IMR-90 (cell line): ENCODE measurements at regions not wholly inside any gene's neighbourhood (a gene's known extent, or its start where the extent isn't known, plus 50 kb on each side); places are given as distances from the start of the nearest gene placed in this dataset.

Experiments used
- ATAC-seq: fragments of 200-7000 bp; cut with Tn5 transposase; 2 replicates; pipeline ENCODE4 v1.9.1; 2020; ENCODE audit warnings: low read depth, mild to moderate bottlenecking, moderate library complexity
- BruUV-seq: library from RNA; stranded (reverse); fragments of 400-500 nt; replicated peaks from 2 replicates; lab custom pipeline; 2021; lab: Mats Ljungman, UMichigan
- CTCF ChIA-PET: fragments of 300-600 bp; formaldehyde crosslinking; extraction: SDS; loops from one replicate; lab custom pipeline; 2021; ENCODE audit warnings: antibody characterized with exemption; lab: Yijun Ruan, JAX
- POLR2A ChIA-PET: fragments of 300-600 bp; sonication (Branson Sonifier 250); formaldehyde crosslinking; loops from one replicate; lab custom pipeline; 2022; ENCODE audit warnings: antibody characterized with exemption; ENCODE audit not compliant: unreplicated experiment; lab: Charles Lee
- DNase-seq: peaks from one replicate; pipeline ENCODE4 v3.0.0; 2013
- H2AFZ ChIP-seq: replicated peaks from 2 replicates; pipeline ENCODE3; 2013; ENCODE audit warnings: low read length, mild to moderate bottlenecking; ENCODE audit not compliant: poor library complexity
- H2AK5ac ChIP-seq: 2 replicates; pipeline ENCODE4 v1.6.1; 2013; ENCODE audit warnings: low read depth, low read length, inconsistent platforms
- H2AK9ac ChIP-seq: replicated peaks from 2 replicates; pipeline ENCODE3; 2013; ENCODE audit warnings: mild to moderate bottlenecking, low read depth, low read length, moderate library complexity; ENCODE audit not compliant: poor library complexity
- H2BK120ac ChIP-seq: 2 replicates; pipeline ENCODE4 v1.6.1; 2013; ENCODE audit warnings: low read depth, low read length, inconsistent platforms
- H2BK15ac ChIP-seq: 3 replicates; pipeline ENCODE4 v1.6.1; 2013; ENCODE audit warnings: low read depth, low read length, inconsistent platforms
- H2BK20ac ChIP-seq: 2 replicates; pipeline ENCODE4 v1.6.1; 2013; ENCODE audit warnings: low read depth, mild to moderate bottlenecking, inconsistent platforms, low read length, moderate library complexity
- H2BK5ac ChIP-seq: 2 replicates; pipeline ENCODE4 v1.6.1; 2013; ENCODE audit warnings: mild to moderate bottlenecking, low read depth, low read length, inconsistent platforms; ENCODE audit not compliant: poor library complexity, severe bottlenecking
- H3K14ac ChIP-seq: replicated peaks from 2 replicates; pipeline ENCODE4 v1.6.1; 2013; ENCODE audit warnings: low read depth, low read length, inconsistent platforms
- H3K18ac ChIP-seq: 2 replicates; pipeline ENCODE4 v1.6.1; 2013; ENCODE audit warnings: low read depth, low read length, control low read depth
- H3K23ac ChIP-seq: 2 replicates; pipeline ENCODE4 v1.6.1; 2013; ENCODE audit warnings: low read depth, low read length, inconsistent platforms
- H3K27ac ChIP-seq: 2 replicates; pipeline ENCODE4 v1.5.1; 2013; ENCODE audit warnings: mild to moderate bottlenecking, control low read depth, low read length; ENCODE audit not compliant: insufficient read depth
- H3K27me3 ChIP-seq: 2 replicates; pipeline ENCODE4 v1.6.1; 2013; ENCODE audit warnings: low read length; ENCODE audit not compliant: control insufficient read depth, insufficient read depth
- H3K36me3 ChIP-seq: 2 replicates; pipeline ENCODE4 v1.6.1; 2013; ENCODE audit warnings: low read length, mixed read lengths; ENCODE audit not compliant: control insufficient read depth, insufficient read depth
- H3K4ac ChIP-seq: 2 replicates; pipeline ENCODE4 v1.6.1; 2013; ENCODE audit warnings: low read depth, low read length, inconsistent platforms
- H3K4me1 ChIP-seq: 2 replicates; pipeline ENCODE4 v1.6.1; 2013; ENCODE audit warnings: low read length, mixed read lengths; ENCODE audit not compliant: control insufficient read depth, insufficient read depth
- H3K4me2 ChIP-seq: 2 replicates; pipeline ENCODE4 v1.6.1; 2013; ENCODE audit warnings: low read depth, mild to moderate bottlenecking, control low read depth, low read length, moderate library complexity
- H3K4me3 ChIP-seq: 2 replicates; pipeline ENCODE4 v1.5.1; 2013; ENCODE audit warnings: low read depth, mild to moderate bottlenecking, control low read depth, low read length, moderate library complexity; ENCODE audit not compliant: insufficient read depth
- H3K56ac ChIP-seq: 2 replicates; pipeline ENCODE4 v1.6.1; 2013; ENCODE audit warnings: low read length, inconsistent platforms; ENCODE audit not compliant: insufficient read depth; ENCODE audit errors: extremely low read depth
- H3K79me1 ChIP-seq, 2 experiments: 2 replicates each; pipeline ENCODE4 v1.6.1; 2013; ENCODE audit warnings: low read length in 2 of 2, inconsistent platforms in 1 of 2, low read depth in 1 of 2
- H3K9ac ChIP-seq: 2 replicates; pipeline ENCODE4 v1.6.1; 2013; ENCODE audit warnings: low read depth, low read length, control low read depth
- H3K9me1 ChIP-seq: 2 replicates; pipeline ENCODE4 v1.6.1; 2013; ENCODE audit warnings: low read length, inconsistent platforms; ENCODE audit not compliant: insufficient read depth
- H3K9me3 ChIP-seq: 2 replicates; pipeline ENCODE4 v1.6.1; 2013; ENCODE audit warnings: low read length; ENCODE audit not compliant: control insufficient read depth, insufficient read depth
- H4K20me1 ChIP-seq: 2 replicates; pipeline ENCODE4 v1.6.1; 2013; ENCODE audit warnings: low read length, inconsistent platforms; ENCODE audit not compliant: insufficient read depth
- H4K5ac ChIP-seq: 2 replicates; pipeline ENCODE4 v1.6.1; 2013; ENCODE audit warnings: mild to moderate bottlenecking, low read depth, low read length, control low read depth
- H4K8ac ChIP-seq, 2 experiments: 2 replicates each; pipeline ENCODE4 v1.6.1; 2013; ENCODE audit warnings: low read depth in 2 of 2, low read length in 2 of 2, control low read depth in 1 of 2, inconsistent platforms in 1 of 2
- H4K91ac ChIP-seq: 2 replicates; pipeline ENCODE4 v1.6.1; 2013; ENCODE audit warnings: low read depth, low read length, inconsistent platforms; ENCODE audit not compliant: insufficient read depth
- BHLHE40 ChIP-seq: fragments of 150-350 bp; IDR thresholded peaks from 2 replicates; pipeline ENCODE4 v1.6.1; 2016; ENCODE audit warnings: mild to moderate bottlenecking, low read depth, low read length
- CEBPB ChIP-seq: IDR thresholded peaks from 2 replicates; pipeline ENCODE4 v1.6.1; 2012; ENCODE audit warnings: low read depth, low read length, improper control_type of control experiment
- CTCF ChIP-seq: conservative IDR thresholded peaks from 2 replicates; pipeline ENCODE4 v1.5.1; 2012; ENCODE audit warnings: mild to moderate bottlenecking, low read depth, low read length, improper control_type of control experiment
- ELK1 ChIP-seq: fragments of 150-350 bp; IDR thresholded peaks from 2 replicates; pipeline ENCODE4 v1.6.1; 2016; ENCODE audit warnings: low read depth, mild to moderate bottlenecking, low read length, moderate library complexity, borderline replicate concordance
- FOS ChIP-seq: fragments of 150-350 bp; IDR thresholded peaks from 2 replicates; pipeline ENCODE4 v1.6.1; 2016; ENCODE audit warnings: low read depth, low read length
- MAFK ChIP-seq: IDR thresholded peaks from 2 replicates; pipeline ENCODE4 v1.6.1; 2012; ENCODE audit warnings: low read depth, low read length, improper control_type of control experiment
- MAZ ChIP-seq: IDR thresholded peaks from 2 replicates; pipeline ENCODE4 v1.6.1; 2012; ENCODE audit warnings: low read depth, mild to moderate bottlenecking, low read length, improper control_type of control experiment, moderate library complexity, borderline replicate concordance
- NFE2L2 ChIP-seq: fragments of 150-350 bp; IDR thresholded peaks from 2 replicates; pipeline ENCODE4 v1.6.1; 2016; ENCODE audit warnings: low read depth, mild to moderate bottlenecking, low read length
- POLR2A ChIP-seq: IDR thresholded peaks from 2 replicates; pipeline ENCODE4 v1.6.1; 2012; ENCODE audit warnings: mild to moderate bottlenecking, low read depth, low read length
- RAD21 ChIP-seq: IDR thresholded peaks from 2 replicates; pipeline ENCODE4 v1.6.1; 2012; ENCODE audit warnings: low read length, improper control_type of control experiment
- RCOR1 ChIP-seq: IDR thresholded peaks from 2 replicates; pipeline ENCODE4 v1.6.1; 2012; ENCODE audit warnings: mild to moderate bottlenecking, low read length, improper control_type of control experiment; ENCODE audit not compliant: insufficient replicate concordance
- USF2 ChIP-seq: fragments of 150-350 bp; IDR thresholded peaks from 2 replicates; pipeline ENCODE4 v1.6.1; 2017; ENCODE audit warnings: mild to moderate bottlenecking, antibody characterized with exemption, low read length, low read depth
- WGBS, 2 experiments: methylation state at CpG; one replicate each; pipeline versions ENCODE4 v1.1.5 to v1.1.7; 2013; ENCODE audit warnings: missing lambda C conversion rate in 2 of 2; ENCODE audit not compliant: insufficient read length in 1 of 2; ENCODE audit errors: extremely low coverage in 2 of 2; 5-methylcytosine and 5-hydroxymethylcytosine counted together
- dilution Hi-C: fragments of 300-500 bp; cut with HindIII; formaldehyde crosslinking; loops from one replicate; pipeline ENCODE4 v1.14.3; 2018; ENCODE audit warnings: low sequenced_read_pairs; ENCODE audit not compliant: unreplicated experiment
- in situ Hi-C: fragments of 300-500 bp; cut with MboI; formaldehyde crosslinking; loops from 3 replicates; pipeline ENCODE4 v1.14.3; 2019; ENCODE audit warnings: low sequenced_read_pairs, inconsistent platforms, mixed read lengths
- intact Hi-C: fragments of 100-400 bp; cut with micrococcal nuclease; formaldehyde crosslinking; loops from 2 replicates; pipeline ENCODE4 v1.10.0; 2022

- dilution Hi-C loops = no loop called here
- Histone ChIP-seq H3K4me2 (no peak overlapping the region), H3K27ac (no peak overlapping the region), H3K23ac (no peak overlapping the region), H2BK15ac (no peak overlapping the region), H4K5ac (no peak overlapping the region), H3K4ac (no peak overlapping the region), H3K9ac (no peak overlapping the region), H3K9me3 (peaks cover 3% of the 10 kb centered on the region; the same call in 1 of the 2 replicates), H3K9me1 (no peaks in the 10 kb centered on the region), H4K20me1 (no peaks in the 10 kb centered on the region), H2BK120ac (no peak overlapping the region), H3K36me3 (no peaks in the 10 kb centered on the region), H4K91ac (no peak overlapping the region), H2BK20ac (no peak overlapping the region), H3K14ac (no peak overlapping the region), H2AFZ (no peak overlapping the region), H3K18ac (no peak overlapping the region), H3K4me3 (no peak overlapping the region), H4K8ac (no peak overlapping the region), H3K27me3 (peaks cover 7% of the 10 kb centered on the region), H2AK9ac (no peak overlapping the region), H3K79me1 (no peaks in the 10 kb centered on the region), H2BK5ac (no peak overlapping the region), H3K56ac (no peak overlapping the region), H2AK5ac (no peak overlapping the region), H3K4me1 (no peaks in the 10 kb centered on the region)
- in situ Hi-C loops = no loop called here
- BruUV-seq = no TSS peak
- ATAC-seq = no peak
- ChIA-PET CTCF (no interaction called here), POLR2A (no interaction called here)
- DNase-seq = no peak
- no peak for TF ChIP-seq POLR2A
- no peak for TF ChIP-seq RAD21
- TF ChIP-seq FOS = no peak
- TF ChIP-seq RCOR1 = no peak
- TF ChIP-seq CEBPB = no peak
- TF ChIP-seq BHLHE40 = no peak
- TF ChIP-seq MAZ = no peak
- no peak for TF ChIP-seq ELK1
- TF ChIP-seq MAFK = no peak
- no peak for TF ChIP-seq CTCF
- TF ChIP-seq USF2 = no peak
- TF ChIP-seq NFE2L2 = no peak
- intact Hi-C loops = no loop called here
- WGBS, 2 experiments = no CpG with 5 or more reads among the region's 1 CpG
Measured at GRCh38 chr3:107100137-107100536, 277.1 kb upstream of the CCDC54 start.
